BJ (cell line): ENCODE measurements at regions not wholly inside any gene's neighbourhood (a gene's known extent, or its start where the extent isn't known, plus 50 kb on each side); places are given as distances from the start of the nearest gene placed in this dataset.

Experiments used
- CTCF ChIA-PET: fragments of 350-600 bp; formaldehyde crosslinking; extraction: SDS; loops from one replicate; lab custom pipeline; 2021; ENCODE audit warnings: antibody characterized with exemption, inconsistent platforms; lab: Yijun Ruan, JAX
- POLR2A ChIA-PET: fragments of 300-600 bp; sonication (Branson Sonifier 250); formaldehyde crosslinking; extraction: SDS; loops from one replicate; lab custom pipeline; 2021; ENCODE audit warnings: antibody characterized with exemption; lab: Charles Lee
- DNase-seq: peaks from one replicate; pipeline ENCODE4 v3.0.0-alpha.2; 2011; ENCODE audit warnings: low read depth
- H3K27me3 ChIP-seq: 2 replicates; pipeline ENCODE4 v1.6.0; 2011; ENCODE audit warnings: low read length; ENCODE audit not compliant: control insufficient read depth, insufficient read depth
- H3K36me3 ChIP-seq: 2 replicates; pipeline ENCODE4 v1.5.1; 2011; ENCODE audit warnings: low read length; ENCODE audit not compliant: control insufficient read depth, insufficient read depth
- H3K4me3 ChIP-seq: 2 replicates; pipeline ENCODE4 v1.5.1; 2011; ENCODE audit warnings: low read depth, mild to moderate bottlenecking, control low read depth, low read length
- TF ChIP-seq, protein P1 (sequence below): IDR thresholded peaks from 2 replicates; pipeline ENCODE4 v1.5.1; 2011; ENCODE audit warnings: low read depth, mild to moderate bottlenecking, control low read depth, inconsistent platforms, low read length, moderate library complexity; ENCODE audit not compliant: insufficient read depth

DNA sequence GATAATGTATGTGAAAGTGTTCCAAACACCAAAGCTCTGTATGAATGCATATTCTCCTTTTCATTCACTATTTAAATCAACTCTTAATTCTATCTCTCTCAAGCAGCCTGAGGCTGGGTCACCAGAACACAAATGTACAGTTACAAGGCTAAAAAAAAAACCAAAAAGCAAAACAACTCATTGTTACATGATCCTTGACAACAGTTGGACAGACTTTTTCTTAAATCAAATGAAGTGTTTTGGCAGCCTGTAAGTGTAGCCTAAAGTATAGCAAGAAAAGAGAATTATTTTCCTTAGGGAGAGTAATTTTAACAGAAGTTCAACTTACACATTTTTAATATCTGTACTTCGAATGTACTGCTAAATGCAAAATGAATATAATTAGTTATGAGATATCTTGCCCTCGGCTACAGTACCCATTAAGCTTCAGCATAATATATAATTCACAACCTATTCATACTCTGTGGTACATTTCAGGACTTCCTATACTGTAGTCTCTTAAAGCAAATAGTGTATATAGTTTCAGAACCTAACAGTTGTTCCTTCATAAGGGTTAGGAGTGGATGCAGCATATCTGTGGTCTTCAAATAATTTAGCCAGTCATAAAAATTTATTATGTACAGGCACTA, 214.0 kb upstream of the BTG1 start:
- Histone ChIP-seq H3K4me3 (no peak overlapping the region), H3K36me3 (no peaks in the 10 kb centered on the region), H3K27me3 (no peaks in the 10 kb centered on the region)
- ChIA-PET POLR2A (no interaction called here), CTCF (interaction anchor here (0.8 kb wide), 1 partner anchor 10 kb away, joined by 4 read pairs; no protein-coding TSS in a partner anchor)
- TF ChIP-seq, protein P1, sequence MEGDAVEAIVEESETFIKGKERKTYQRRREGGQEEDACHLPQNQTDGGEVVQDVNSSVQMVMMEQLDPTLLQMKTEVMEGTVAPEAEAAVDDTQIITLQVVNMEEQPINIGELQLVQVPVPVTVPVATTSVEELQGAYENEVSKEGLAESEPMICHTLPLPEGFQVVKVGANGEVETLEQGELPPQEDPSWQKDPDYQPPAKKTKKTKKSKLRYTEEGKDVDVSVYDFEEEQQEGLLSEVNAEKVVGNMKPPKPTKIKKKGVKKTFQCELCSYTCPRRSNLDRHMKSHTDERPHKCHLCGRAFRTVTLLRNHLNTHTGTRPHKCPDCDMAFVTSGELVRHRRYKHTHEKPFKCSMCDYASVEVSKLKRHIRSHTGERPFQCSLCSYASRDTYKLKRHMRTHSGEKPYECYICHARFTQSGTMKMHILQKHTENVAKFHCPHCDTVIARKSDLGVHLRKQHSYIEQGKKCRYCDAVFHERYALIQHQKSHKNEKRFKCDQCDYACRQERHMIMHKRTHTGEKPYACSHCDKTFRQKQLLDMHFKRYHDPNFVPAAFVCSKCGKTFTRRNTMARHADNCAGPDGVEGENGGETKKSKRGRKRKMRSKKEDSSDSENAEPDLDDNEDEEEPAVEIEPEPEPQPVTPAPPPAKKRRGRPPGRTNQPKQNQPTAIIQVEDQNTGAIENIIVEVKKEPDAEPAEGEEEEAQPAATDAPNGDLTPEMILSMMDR = no peak
- no peak for DNase-seq

DNA sequence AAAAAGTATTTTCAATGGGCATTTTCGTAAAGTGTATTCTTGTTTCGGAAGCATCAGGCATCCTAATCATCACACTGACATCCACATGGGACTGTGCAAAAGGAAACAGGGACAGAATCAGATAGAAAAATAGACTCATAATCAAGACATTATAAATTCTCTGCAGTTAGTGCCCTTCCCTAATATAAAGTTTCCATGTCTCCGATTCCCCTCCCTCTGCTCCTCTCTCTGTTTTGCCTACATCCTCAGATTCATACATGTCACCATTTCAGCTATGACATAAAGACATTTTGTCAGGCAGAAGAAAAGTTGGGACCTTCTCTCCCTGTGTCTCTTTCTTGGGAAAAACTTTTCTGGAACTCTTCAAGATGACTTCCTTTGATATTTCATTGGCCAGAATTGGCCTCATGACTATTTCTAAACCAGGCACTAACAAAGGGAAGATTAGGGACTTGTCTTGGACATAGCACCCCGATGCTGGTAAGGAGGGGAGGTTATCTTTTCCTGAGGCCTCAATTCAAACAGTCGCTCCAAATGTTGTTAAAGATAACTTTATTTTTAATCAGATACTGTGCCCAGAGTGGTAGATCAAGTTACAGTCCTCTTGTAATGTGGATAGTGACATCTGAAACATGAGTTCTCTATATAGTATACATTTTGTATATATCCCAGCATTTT, 212.1 kb upstream of the BTG1 start:
- H3K4me3 ChIP-seq = no peak overlapping the region
- ChIA-PET CTCF (no interaction called here), POLR2A (no interaction called here)
- no peaks in the 10 kb centered on the region for H3K36me3 ChIP-seq
- TF ChIP-seq, protein P1 = no peak
- no peak for DNase-seq
- no peaks in the 10 kb centered on the region for H3K27me3 ChIP-seq

DNA sequence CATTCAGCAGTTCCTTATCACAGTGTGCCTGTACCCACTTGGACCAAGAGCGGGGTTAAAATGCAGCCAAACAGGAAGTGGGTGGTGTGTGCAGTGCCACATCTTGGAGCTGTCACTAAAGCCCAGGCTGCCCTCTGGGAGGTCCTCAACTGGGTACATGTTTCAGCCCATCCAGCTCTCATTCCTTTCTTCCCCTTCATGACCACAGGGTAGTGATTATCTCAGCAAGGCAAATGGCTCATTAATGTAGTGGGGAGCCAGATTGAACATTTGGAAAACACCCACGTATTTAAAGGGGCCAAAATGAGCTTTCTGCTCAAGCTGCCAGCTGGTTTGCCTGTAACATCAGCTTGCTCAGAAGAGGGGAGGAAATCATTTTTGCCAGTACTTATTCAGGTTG, 210.8 kb upstream of the BTG1 start:
- POLR2A ChIA-PET = no interaction called here
- Histone ChIP-seq H3K36me3 (no peaks in the 10 kb centered on the region), H3K27me3 (no peaks in the 10 kb centered on the region), H3K4me3 (no peak overlapping the region)
- TF ChIP-seq, protein P1 = no peak
- no peak for DNase-seq
- CTCF ChIA-PET = no interaction called here

DNA sequence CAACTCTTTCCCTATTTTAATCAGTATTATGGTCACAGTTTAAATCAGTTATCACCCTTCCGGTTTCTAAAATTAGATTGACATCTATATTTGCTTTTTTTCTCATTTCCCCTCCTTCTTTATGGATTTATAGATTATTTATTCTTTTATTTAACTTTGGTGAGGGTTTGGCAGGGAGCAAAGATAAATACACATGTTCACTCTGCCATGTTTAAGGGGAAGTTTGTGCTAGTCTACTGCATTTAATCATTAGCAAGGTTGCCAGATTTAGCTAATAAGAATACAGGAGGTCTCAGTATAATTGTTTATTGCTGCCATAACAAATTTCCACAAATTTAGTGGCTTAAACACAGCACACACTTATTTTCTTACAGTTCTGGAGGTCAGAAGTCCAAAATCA, 204.0 kb upstream of the BTG1 start:
- TF ChIP-seq, protein P1 = no peak
- CTCF ChIA-PET = no interaction called here
- POLR2A ChIA-PET = no interaction called here
- no peak for DNase-seq
- Histone ChIP-seq H3K27me3 (no peaks in the 10 kb centered on the region), H3K4me3 (no peak overlapping the region), H3K36me3 (no peaks in the 10 kb centered on the region)

GRCh38 chr12:92342574-92342973, 196.9 kb upstream of the BTG1 start:
- CTCF ChIA-PET = interaction anchor here (0.6 kb wide), 1 partner anchor 19 kb away, joined by 6 read pairs; no protein-coding TSS in a partner anchor
- H3K36me3 ChIP-seq = no peaks in the 10 kb centered on the region
- no peak for DNase-seq

More at GRCh38 chr12:92342574-92342973, 196.9 kb upstream of the BTG1 start:
- POLR2A ChIA-PET = no interaction called here
- Histone ChIP-seq H3K27me3 (no peaks in the 10 kb centered on the region), H3K4me3 (no peak overlapping the region)
- TF ChIP-seq, protein P1 = no peak
